NCI-H460 (cell line): ENCODE measurements at regions not wholly inside any gene's neighbourhood (a gene's known extent, or its start where the extent isn't known, plus 50 kb on each side); places are given as distances from the start of the nearest gene placed in this dataset.
A peak's percentile ranks its signal among the peaks of the same experiment; 100 is the strongest.
"Not testable (repeated sequence)": the region's sequence is repeated elsewhere in the genome, so short reads cannot be mapped to it uniquely, and the experiment has no call there.

Experiments
- DNase-seq: peaks from one replicate; pipeline ENCODE4 v3.0.0-alpha.2; 2016; ENCODE audit warnings: low read depth; ENCODE audit errors: extremely low read depth

- DNase-seq = no peak
Observed at GRCh38 chr18:62629031-62629430, 86.3 kb upstream of the PHLPP1 start.

DNA sequence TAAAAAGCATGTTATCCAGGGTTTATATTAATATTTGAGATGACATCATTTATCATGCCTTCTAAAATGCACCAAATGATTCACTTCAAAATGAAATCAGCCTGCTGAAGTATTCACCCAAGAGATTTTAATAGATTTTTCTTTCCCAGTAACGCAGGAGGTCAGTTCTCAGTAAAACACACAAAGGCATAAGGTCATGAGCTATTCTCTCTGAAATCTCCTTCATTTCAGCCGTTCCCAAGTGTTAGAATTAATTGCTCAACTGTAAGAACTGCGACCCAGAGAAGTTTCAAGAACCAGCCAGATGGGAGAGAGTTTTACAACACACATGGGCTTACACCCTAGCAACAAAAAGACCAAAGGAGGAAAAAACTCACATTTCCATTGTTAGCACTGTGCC, 84.2 kb upstream of the PHLPP1 start:
- DNase-seq = no peak

DNA sequence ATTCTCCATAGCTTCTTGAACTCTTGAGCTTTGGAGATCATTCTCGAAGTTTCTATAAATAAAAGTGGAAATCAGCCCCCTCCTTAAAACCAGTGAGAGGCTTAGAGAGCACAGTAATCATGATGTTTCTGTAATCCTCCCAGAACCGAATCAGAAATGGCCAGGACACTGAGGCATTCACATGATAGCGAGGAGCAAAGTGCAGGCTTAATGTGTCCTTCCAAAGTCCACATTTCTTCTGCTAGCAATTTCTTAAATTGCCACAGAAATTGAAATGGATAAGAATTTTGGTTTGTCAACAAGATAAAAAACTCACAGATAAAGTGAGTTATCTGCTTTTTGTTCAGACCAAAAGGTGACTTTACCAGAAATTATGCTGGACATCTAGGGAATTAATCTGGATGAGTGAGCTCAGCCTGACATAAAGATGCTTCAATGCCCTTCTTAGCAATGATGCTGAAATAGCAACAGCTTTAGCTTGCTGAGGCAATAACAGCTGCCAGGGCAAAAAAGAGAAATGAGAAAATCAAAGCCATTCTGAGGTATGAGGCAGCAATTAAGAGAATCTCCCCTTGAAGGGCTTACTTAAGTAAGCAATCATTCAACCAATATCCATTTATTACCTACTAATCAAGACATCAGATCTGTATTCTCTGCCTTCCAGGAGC, 82.4 kb upstream of the PHLPP1 start:
- no peak for DNase-seq

DNA sequence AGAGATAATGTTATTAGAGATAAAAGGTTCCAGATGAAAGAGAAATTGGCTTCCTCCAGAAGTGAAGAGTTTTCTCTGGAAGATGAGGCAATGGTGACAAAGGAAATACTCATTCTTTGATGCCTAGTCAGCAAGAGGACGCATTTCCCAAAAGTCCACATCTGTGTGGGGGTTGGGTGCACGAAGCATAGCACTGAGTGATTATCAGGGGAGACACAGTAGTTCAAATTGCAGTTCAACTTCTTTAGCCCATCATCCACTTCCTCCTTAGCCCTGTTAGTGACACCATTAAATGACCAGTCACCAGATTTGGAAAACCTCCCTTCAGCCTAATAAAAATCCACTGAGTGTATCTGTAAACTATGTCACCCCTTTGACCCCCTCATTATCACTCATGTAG, 80.9 kb upstream of the PHLPP1 start:
- no peak for DNase-seq

DNA sequence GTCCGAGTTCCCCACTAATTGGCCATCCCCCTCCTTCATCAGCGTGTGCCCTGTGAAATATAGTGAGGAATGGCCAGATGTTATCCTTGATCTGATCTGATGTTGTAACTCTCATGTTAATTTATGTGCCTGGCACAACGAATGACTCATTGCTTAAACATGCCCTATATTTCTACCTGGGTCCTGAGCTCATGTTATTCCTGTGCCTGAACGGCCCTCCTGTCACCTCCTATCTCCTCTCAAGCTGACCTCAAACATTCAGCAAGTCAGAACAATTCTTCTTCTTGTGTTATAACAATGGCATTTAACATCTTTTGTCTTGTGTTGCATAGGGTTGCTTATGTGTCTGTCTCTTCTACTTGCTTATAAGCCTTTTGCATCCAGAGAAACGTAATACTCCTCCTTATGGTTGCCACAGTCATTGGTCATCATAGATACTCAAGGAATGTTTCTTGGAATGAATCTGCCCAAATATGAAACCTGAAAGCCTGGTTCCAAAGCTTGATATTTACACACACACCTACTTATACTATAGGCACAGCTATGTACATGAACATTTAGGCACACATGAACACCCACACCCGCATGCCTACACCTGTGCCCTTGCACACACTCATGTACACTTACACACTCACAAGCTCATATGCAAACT, 80.2 kb upstream of the PHLPP1 start:
- DNase-seq = no peak

DNA sequence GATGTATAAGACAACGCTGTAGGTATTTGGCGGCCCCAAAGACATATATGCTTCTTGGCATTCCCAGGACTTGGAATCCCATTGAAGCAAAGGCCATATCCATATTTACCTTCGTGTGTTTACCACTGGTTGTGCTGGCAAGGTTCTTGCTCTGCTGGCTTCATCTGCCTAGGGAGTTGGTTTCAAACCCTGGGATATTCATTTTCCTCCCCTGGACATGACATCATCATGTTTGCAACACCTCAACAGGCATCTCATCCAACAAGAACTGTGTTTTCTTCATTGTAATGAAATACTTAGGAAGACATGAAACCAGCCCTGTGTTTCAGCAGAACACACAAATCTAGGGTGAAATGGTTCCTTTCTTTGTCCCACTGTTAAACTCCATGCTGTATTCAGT, 77.9 kb upstream of the PHLPP1 start:
- no peak for DNase-seq

- peak; percentile 22 for DNase-seq
Observed at GRCh38 chr18:62637807-62638687, 77.3 kb upstream of the PHLPP1 start.

DNA sequence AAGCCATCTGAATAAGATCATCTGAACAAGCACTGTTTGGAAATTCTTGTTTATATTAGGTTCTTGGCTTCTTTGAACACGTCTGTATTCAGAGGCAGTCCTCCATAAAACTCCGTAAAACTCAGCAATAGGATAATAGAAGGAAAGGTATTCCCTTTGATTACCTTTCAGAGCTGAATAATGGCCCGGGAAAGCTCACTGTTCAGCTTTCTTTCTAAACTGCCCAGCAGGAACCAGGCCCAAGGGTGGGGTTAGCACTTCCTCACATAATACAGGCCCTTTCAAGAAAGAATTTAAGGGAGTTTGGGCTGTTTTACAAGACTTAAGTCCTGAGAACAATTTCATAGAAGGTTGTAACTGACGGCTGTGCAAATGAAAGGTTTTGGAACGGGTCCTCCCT, 72.2 kb upstream of the PHLPP1 start:
- no peak for DNase-seq

- no peak for DNase-seq
Observed at GRCh38 chr18:62644773-62645172, 70.6 kb upstream of the PHLPP1 start.

DNA sequence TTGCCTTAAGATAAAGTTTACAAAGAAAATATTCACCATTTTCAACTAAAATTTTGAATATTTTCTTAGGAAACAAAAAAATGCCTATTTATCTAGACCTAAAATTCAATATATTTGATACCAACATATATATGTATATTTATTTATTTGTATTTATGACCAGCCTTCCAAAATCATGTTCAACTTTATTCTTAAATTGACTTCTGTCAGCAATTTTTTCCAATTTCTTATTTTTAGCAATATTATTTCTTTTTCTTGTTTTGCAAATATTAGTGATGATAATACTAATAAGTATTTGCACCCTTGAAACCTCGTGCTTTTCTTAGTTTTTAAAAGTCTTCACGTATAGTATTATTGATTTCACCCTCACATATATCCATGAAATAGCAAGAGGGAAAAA, 68.2 kb upstream of the PHLPP1 start:
- DNase-seq = no peak

- no peak for DNase-seq
Observed at GRCh38 chr18:62648045-62648678, 67.2 kb upstream of the PHLPP1 start.

DNA sequence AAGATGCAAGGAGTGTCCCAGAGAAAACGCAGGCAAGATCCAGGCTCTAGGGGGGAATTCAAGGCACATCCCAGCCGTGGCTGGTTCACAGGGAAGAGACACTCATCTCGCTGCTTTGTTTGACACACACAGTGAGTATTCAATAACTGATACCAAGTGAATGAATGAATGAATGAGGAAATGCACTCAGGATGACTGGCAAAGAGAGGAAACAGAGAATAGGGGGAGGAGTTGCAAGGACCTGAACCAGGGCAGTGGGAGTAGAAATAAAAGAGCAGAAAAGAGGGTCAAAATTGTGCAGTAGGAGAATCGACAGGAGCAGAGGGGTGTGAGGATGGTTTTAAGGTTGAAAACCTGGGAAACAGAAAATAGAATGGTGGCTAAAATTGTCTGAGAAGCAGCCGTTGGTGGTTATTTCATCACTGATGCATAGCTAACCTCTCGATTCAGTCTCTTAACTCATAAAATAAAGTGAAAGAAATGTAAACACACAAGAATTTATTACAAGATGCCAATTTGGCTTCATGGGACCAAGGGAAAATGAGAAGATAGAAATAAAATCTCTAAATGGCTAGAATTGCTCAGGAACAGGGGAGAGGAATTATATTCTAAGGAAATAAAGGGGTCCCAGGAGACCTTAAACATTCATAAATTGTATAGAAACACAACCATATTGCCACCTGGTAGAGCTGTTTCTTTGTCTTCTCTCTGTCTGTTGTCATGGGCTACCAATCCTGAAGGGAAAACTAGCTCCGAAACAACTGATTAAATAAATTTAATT, 63.9 kb upstream of the PHLPP1 start:
- no peak for DNase-seq

DNA sequence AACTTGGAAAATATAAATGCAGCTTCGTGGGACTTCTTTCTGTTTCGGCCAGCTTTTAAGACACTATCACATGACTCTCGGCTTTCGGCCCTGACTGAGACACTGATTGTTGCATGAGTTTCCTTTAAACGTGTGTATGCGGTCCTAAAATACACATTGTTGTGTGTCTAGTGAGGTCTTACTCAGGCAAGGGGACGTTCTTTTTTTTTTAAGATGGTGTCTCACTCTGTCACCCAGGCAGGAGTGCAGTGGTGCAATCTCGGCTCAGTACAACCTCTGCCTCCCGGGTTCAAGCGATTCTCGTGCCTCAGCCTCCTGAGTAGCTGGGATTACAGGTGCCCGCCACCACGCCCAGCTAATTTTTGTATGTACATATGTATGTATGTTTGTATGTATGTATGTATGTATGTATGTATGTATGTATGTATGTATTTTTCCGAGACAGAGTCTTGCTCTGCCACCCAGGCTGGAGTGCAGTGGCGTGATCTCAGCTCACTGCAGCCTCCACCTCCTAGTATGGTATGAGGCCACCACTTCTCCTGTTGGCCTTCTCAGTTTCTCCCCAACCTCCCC, 63.2 kb upstream of the PHLPP1 start:
- DNase-seq = not testable (repeated sequence)

GRCh38 chr18:62655520-62656219, 59.7 kb upstream of the PHLPP1 start:
- DNase-seq = no peak

- no peak for DNase-seq
Observed at GRCh38 chr18:62658028-62658427, 57.3 kb upstream of the PHLPP1 start.

DNA sequence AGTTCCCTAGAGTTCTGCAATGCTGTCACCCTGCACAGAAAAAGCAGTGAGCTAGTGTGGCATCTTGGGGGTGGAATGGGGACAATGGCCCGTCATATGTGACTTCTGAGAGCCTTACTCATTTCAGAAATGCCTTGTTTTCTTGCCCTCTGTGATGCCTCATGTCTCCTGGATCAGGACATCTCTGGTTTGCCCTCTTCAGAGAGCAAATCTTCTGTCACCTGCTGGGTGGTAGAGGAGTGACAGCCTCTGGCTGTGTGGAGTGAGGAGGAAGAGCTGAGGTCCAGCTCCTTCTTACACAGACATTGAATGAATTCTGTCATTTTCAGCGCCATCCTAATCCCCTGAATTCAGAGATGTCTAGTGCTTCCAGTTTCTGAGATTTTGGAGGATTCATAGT, 55.6 kb upstream of the PHLPP1 start:
- DNase-seq = no peak

- DNase-seq = no peak
Observed at GRCh38 chr18:62660691-62661090, 54.6 kb upstream of the PHLPP1 start.

DNA sequence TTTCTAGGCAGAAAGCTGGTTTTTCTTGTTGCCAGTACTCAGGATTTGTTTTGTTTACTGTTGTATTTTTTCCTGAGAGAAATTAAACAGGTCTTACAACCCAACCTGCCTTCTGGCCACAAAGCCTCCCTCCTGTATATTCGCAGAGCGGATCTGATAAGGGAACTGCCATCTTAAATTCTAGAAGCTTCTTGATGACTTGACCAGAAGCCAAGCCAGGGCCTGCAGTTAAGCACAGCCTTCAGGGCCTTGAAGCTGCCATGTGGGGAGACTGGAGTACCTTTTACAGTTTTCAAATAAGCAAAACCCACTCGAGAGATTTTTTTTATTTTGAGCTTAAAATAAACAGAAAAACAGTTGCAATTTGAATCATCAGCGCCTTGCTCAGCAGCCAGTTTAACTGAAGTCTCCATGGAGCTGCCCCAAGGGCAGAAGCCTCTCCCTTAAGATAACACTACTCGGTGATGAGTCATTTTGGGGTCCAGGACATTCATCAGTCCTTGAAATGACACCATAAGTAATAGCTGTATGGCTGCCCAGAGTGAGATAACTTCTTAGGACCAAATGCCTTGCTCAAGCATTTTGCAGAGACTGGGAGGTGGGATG, 51.5 kb upstream of the PHLPP1 start:
- DNase-seq = no peak

- no peak for DNase-seq
Observed at GRCh38 chr18:62664414-62664813, 50.9 kb upstream of the PHLPP1 start.
